HAP-1 (cell line): ENCODE measurements at regions not wholly inside any gene's neighbourhood (a gene's known extent, or its start where the extent isn't known, plus 50 kb on each side); places are given as distances from the start of the nearest gene placed in this dataset.

ENCODE experiments used
- DNase-seq, 2 experiments: peaks; one replicate each; pipeline ENCODE4 v3.0.0-alpha.2; 2016 to 2020; ENCODE audit warnings: low spot score in 2 of 2
- H3K27me3 ChIP-seq: fragments of 250-450 bp; sonication (Bioruptor Pico); 2 replicates; pipeline ENCODE4 v1.5.1; 2020; ENCODE audit warnings: low read depth, mild to moderate bottlenecking, moderate library complexity
- H3K36me3 ChIP-seq: fragments of 250-450 bp; sonication (Bioruptor Pico); replicated peaks from 2 replicates; pipeline ENCODE4 v1.5.1; 2020; ENCODE audit warnings: mild to moderate bottlenecking
- H3K4me1 ChIP-seq: fragments of 250-450 bp; sonication (Bioruptor Pico); 2 replicates; pipeline ENCODE4 v1.5.1; 2020; ENCODE audit warnings: mild to moderate bottlenecking
- H3K4me3 ChIP-seq: fragments of 250-450 bp; sonication (Bioruptor Pico); 2 replicates; pipeline ENCODE4 v1.5.1; 2020; ENCODE audit warnings: mild to moderate bottlenecking, moderate library complexity
- H3K9me3 ChIP-seq: fragments of 250-450 bp; sonication (Bioruptor Pico); 2 replicates; pipeline ENCODE4 v1.5.1; 2020; ENCODE audit warnings: mild to moderate bottlenecking, moderate library complexity
- in situ Hi-C: fragments of 300-500 bp; cut with MboI; formaldehyde crosslinking; loops from 3 replicates; pipeline ENCODE4 v1.14.3; 2020; ENCODE audit warnings: low sequenced_read_pairs, inconsistent platforms, mixed read lengths

GRCh38 chr4:58149404-58150085 lies 1039.4 kb upstream of the IGFBP7 start:
- no peaks in the 10 kb centered on the region for H3K4me1 ChIP-seq
- in situ Hi-C loops, result no loop called here
- H3K4me3 ChIP-seq, result no peak overlapping the region
- no peak for DNase-seq
- no peaks in the 10 kb centered on the region for H3K9me3 ChIP-seq
- H3K36me3 ChIP-seq, result no peaks in the 10 kb centered on the region
- H3K27me3 ChIP-seq, result no peaks in the 10 kb centered on the region

- no peaks in the 10 kb centered on the region for H3K4me1 ChIP-seq
- no peak overlapping the region for H3K4me3 ChIP-seq
- H3K9me3 ChIP-seq, result no peaks in the 10 kb centered on the region
- no peaks in the 10 kb centered on the region for H3K36me3 ChIP-seq
- in situ Hi-C loops, result no loop called here
- no peak for DNase-seq
- no peaks in the 10 kb centered on the region; the same call in 1 of the 2 replicates for H3K27me3 ChIP-seq
Measured at GRCh38 chr4:58144721-58145120, 1034.5 kb upstream of the IGFBP7 start.

GRCh38 chr4:58138786-58139668 lies 1028.8 kb upstream of the IGFBP7 start:
- H3K36me3 ChIP-seq, result no peaks in the 10 kb centered on the region
- H3K4me1 ChIP-seq, result no peaks in the 10 kb centered on the region
- DNase-seq, result no peak
- in situ Hi-C loops, result no loop called here
- H3K4me3 ChIP-seq, result no peak overlapping the region
- no peaks in the 10 kb centered on the region for H3K9me3 ChIP-seq
- H3K27me3 ChIP-seq, result no peaks in the 10 kb centered on the region; the same call in 1 of the 2 replicates

DNA sequence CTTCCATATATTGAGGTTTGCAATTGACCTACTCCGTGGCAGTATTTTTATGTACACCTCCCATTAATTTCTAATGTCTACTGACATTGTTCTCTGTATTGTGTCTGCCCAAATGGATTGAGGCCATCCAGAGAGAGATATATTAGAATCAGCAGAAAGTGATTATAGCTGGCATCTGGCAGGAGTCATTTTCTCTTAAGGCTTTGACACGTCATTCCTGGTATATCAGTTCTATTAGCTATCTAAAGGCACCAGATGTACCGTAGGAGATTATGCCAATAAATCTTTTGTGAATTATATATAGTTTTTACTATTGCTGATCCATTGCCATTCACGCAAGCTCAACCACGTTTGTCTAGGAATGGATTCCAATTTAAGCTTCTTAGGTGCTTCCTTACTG lies 1026.4 kb upstream of the IGFBP7 start:
- Histone ChIP-seq H3K36me3 (no peaks in the 10 kb centered on the region), H3K4me3 (no peak overlapping the region), H3K4me1 (no peaks in the 10 kb centered on the region), H3K27me3 (no peaks in the 10 kb centered on the region; the same call in 1 of the 2 replicates), H3K9me3 (no peaks in the 10 kb centered on the region)
- in situ Hi-C loops, result no loop called here
- DNase-seq, result no peak

DNA sequence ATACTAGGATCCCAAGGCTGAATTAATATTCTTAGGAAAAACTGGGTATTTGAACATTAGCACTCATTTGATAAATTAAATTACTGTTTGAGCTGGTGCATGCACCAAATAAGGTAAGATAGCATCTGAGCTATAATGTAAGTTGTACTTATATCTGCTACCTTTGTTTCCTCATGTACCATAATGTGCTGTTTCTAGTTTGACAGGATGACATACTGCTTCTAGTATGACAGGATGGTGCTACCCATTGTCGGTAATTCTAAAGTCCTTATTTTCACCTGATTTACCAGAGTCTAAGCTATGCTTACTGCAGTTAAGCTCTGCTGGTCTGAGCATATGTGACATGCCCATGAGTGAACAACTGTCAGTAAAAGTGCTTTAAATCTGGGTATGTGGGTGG lies 1017.5 kb upstream of the IGFBP7 start:
- Histone ChIP-seq H3K27me3 (no peaks in the 10 kb centered on the region), H3K4me3 (no peak overlapping the region), H3K9me3 (no peaks in the 10 kb centered on the region), H3K36me3 (no peaks in the 10 kb centered on the region), H3K4me1 (no peaks in the 10 kb centered on the region)
- DNase-seq, result no peak
- in situ Hi-C loops, result no loop called here

DNA sequence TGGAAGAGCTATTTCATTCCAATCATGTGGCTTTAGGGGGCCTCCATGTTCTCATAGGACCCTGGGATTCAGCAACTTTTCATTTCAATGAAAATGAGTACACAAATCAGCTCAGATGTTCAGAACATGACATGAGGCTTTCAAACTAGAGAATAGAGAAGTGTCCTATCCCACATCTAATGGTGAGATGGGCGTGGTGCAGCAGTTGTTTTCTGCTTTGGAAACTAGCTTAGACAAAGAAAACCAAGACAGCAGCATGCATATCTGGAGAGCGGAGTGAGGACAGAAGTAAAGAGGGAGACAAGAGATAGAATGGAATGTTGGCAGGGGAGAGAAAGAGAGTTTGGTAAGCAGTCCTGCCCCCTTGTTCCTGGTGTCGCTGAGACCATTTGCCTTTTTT lies 1009.1 kb upstream of the IGFBP7 start:
- no peaks in the 10 kb centered on the region for H3K4me1 ChIP-seq
- no peak for DNase-seq
- H3K9me3 ChIP-seq, result no peaks in the 10 kb centered on the region
- in situ Hi-C loops, result no loop called here
- no peak overlapping the region for H3K4me3 ChIP-seq
- H3K36me3 ChIP-seq, result no peaks in the 10 kb centered on the region
- H3K27me3 ChIP-seq, result no peaks in the 10 kb centered on the region

DNA sequence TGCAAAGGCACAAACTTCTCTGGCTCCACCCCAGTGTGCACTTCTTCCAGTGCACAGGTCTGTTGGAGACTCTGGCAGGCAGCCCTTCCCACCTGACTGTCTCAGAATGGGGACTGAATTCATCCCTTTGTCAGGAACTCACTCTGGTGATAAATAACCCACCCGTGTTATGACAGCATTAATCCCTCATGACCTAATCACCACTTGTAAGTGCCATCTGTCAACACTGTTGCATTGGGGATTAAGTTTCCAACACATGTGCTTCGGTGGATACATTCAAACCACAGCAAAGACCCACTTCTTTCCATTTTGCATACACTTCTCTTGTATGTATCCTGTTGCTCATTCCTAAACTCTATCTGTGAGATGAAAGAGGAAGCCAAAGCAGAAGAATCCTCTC lies 1002.9 kb upstream of the IGFBP7 start:
- H3K9me3 ChIP-seq, result no peaks in the 10 kb centered on the region
- no peaks in the 10 kb centered on the region for H3K4me1 ChIP-seq
- DNase-seq, result no peak
- no peak overlapping the region for H3K4me3 ChIP-seq
- no peaks in the 10 kb centered on the region for H3K27me3 ChIP-seq
- in situ Hi-C loops, result no loop called here
- no peaks in the 10 kb centered on the region for H3K36me3 ChIP-seq

DNA sequence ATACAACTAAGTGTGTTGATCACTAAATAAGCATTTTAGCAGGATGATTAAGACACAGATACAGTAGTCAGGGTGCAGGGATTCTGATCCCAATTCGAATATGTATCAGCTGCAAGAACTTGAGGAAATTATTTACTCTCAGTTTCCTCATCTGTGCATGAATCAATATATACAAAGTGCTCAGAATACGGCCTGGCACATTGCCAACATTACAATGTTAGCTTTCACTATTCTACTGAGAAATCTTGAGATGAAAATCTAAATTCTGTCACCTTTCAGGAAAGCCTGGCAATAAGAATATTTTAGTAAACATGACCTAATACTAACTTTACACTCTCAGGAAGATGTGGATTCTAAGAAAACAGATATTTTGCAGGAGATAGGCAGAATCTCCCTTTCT lies 1001.6 kb upstream of the IGFBP7 start:
- H3K4me1 ChIP-seq, result no peaks in the 10 kb centered on the region
- H3K9me3 ChIP-seq, result no peaks in the 10 kb centered on the region
- no peak overlapping the region for H3K4me3 ChIP-seq
- in situ Hi-C loops, result no loop called here
- H3K36me3 ChIP-seq, result no peaks in the 10 kb centered on the region
- DNase-seq, result no peak
- no peaks in the 10 kb centered on the region for H3K27me3 ChIP-seq

DNA sequence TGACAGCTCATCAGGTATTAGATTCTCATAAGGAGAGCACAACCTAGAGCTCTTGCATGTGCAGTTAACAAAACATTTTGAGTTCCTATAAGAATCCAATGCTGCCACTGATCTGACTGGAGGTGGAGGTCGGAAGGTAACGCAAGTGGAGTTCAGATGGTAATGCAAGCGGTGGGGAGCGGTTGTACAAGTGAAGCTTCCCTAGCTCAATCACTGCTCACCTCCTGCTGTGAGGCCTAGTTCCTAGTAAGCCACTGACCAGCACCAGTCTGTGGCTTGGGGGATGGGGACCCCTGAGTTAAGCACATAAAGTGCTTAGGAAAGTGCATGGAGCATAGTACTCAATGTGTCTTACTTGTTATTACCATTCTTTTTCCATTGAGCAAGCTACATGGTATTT lies 983.2 kb upstream of the IGFBP7 start:
- H3K36me3 ChIP-seq, result no peaks in the 10 kb centered on the region
- H3K4me3 ChIP-seq, result no peak overlapping the region
- no peaks in the 10 kb centered on the region for H3K4me1 ChIP-seq
- in situ Hi-C loops, result no loop called here
- no peaks in the 10 kb centered on the region for H3K27me3 ChIP-seq
- no peak for DNase-seq
- no peaks in the 10 kb centered on the region for H3K9me3 ChIP-seq

GRCh38 chr4:58090539-58090938 lies 980.4 kb upstream of the IGFBP7 start:
- Histone ChIP-seq H3K36me3 (no peaks in the 10 kb centered on the region), H3K27me3 (no peaks in the 10 kb centered on the region), H3K4me1 (no peaks in the 10 kb centered on the region), H3K4me3 (no peak overlapping the region), H3K9me3 (no peaks in the 10 kb centered on the region)
- no peak for DNase-seq
- in situ Hi-C loops, result no loop called here

DNA sequence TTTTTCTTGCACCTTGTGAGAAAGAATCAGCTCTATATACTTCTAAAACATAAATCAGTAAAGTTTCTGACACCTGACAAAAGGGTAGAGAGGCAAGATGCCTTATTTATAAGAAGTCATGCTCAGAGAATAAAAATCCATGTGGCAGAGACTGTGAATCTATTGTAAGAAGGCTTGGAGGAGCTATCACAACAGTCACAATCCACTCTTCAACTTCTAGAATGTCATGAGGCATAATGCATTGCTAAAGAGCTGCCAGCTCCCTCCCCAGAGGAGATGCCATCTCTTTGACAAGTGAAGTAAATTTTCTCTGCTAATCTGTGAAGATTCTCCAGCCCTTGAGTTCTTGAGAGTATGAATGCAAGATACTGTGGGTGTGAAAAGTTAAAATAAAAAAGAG lies 971.2 kb upstream of the IGFBP7 start:
- DNase-seq, result no peak
- H3K36me3 ChIP-seq, result no peaks in the 10 kb centered on the region
- no peaks in the 10 kb centered on the region for H3K9me3 ChIP-seq
- no peaks in the 10 kb centered on the region for H3K27me3 ChIP-seq
- in situ Hi-C loops, result no loop called here
- no peaks in the 10 kb centered on the region for H3K4me1 ChIP-seq
- H3K4me3 ChIP-seq, result no peak overlapping the region

- in situ Hi-C loops, result no loop called here
- H3K4me1 ChIP-seq, result no peaks in the 10 kb centered on the region
- no peak for DNase-seq
- H3K36me3 ChIP-seq, result no peaks in the 10 kb centered on the region
- no peak overlapping the region for H3K4me3 ChIP-seq
- H3K9me3 ChIP-seq, result 0 out of 2 replicates have a peak, but pooled peaks cover 2% of the 10 kb centered on the region
- no peaks in the 10 kb centered on the region for H3K27me3 ChIP-seq
Measured at GRCh38 chr4:58075724-58076123, 965.5 kb upstream of the IGFBP7 start.

DNA sequence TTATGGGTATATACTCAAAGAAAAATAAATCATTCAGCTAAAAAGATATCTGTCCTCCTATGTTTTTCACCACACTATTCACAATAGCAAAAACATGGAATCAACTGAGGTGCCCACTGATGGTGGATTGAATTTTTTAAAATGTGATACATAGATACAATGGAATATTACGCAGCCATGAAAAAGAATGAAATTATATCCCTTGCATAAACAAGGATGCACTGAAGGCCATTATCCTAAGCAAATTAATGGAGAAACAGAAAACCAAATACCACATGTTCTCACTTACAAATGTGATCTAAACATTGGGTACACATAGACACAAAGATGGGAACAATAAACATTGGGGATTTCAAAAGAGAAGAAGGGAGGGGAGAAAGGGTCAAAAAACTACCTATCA lies 964.2 kb upstream of the IGFBP7 start:
- in situ Hi-C loops, result no loop called here
- Histone ChIP-seq H3K9me3 (0 out of 2 replicates have a peak, but pooled peaks cover 2% of the 10 kb centered on the region), H3K4me1 (no peaks in the 10 kb centered on the region), H3K27me3 (no peaks in the 10 kb centered on the region), H3K4me3 (no peak overlapping the region), H3K36me3 (no peaks in the 10 kb centered on the region)
- no peak for DNase-seq

DNA sequence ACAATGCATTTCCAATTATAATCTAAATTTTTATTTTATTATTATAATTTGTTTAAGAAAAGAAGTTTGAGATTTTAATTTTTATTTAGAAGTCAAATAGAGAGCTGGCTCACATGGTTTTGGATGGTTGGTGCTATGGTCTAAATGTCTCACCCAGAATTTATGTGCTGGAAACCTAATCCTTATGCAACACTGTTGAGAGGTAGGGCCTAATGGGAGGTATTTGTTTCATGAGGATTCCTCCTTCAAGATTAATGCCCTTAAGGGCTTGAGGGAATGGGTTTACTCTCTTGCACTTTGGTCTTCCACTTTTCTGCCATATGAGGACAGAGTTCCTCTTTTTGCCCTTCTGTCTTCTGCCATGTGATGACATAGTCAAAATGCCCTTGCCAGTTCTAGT lies 960.5 kb upstream of the IGFBP7 start:
- Histone ChIP-seq H3K27me3 (no peaks in the 10 kb centered on the region), H3K36me3 (no peaks in the 10 kb centered on the region), H3K4me1 (no peaks in the 10 kb centered on the region), H3K9me3 (0 out of 2 replicates have a peak, but pooled peaks cover 2% of the 10 kb centered on the region), H3K4me3 (no peak overlapping the region)
- no peak for DNase-seq
- in situ Hi-C loops, result no loop called here
